Fibroblast of skin of right biceps (primary cell): ENCODE measurements at regions not wholly inside any gene's neighbourhood (a gene's known extent, or its start where the extent isn't known, plus 50 kb on each side); places are given as distances from the start of the nearest gene placed in this dataset.
"Not testable (repeated sequence)": the region's sequence is repeated elsewhere in the genome, so short reads cannot be mapped to it uniquely, and the experiment has no call there.

Experiments
- DNase-seq: peaks from one replicate; pipeline ENCODE4 v3.0.0-alpha.2; 2013

DNA sequence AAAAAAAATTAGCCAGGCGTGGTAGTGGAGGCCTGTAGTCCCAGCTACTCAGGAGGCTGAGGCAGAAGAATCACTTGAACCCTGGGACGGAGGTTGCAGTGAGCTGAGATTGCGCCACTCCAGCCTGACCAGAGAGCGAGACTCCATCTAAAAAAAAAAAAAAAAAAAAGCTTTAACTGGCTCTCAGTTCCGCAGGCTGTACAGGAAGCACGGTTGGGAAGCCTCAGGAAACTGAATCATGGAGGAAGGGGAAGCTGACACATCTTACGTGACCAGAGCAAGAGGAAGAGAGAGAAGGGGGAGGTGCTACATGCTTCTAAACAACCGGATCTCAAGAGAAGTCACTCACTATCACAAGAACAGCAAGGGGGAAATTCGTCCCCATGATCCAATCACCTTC lies 505.6 kb upstream of the SLC8A1 start:
- DNase-seq = peak; percentile 28

DNA sequence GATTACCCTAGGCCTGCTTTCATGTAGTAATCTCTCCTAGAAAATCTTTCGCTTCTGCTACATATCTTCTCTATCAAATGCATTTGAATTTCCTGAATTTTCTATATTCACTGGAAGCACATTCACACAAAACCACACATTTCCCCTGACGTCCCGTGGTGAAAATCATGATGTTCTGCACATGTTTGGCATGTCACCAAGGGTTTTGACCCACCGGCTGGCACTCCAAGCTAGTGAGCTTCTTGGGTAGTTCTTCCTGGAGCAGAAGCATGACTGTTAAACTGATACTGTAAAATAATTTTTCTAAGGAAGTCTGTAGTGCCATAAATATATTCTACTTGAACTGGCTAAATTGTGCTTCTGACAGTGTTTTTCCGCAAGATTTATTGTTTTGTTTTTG lies 510.1 kb upstream of the SLC8A1 start:
- peak; percentile 1 for DNase-seq

DNA sequence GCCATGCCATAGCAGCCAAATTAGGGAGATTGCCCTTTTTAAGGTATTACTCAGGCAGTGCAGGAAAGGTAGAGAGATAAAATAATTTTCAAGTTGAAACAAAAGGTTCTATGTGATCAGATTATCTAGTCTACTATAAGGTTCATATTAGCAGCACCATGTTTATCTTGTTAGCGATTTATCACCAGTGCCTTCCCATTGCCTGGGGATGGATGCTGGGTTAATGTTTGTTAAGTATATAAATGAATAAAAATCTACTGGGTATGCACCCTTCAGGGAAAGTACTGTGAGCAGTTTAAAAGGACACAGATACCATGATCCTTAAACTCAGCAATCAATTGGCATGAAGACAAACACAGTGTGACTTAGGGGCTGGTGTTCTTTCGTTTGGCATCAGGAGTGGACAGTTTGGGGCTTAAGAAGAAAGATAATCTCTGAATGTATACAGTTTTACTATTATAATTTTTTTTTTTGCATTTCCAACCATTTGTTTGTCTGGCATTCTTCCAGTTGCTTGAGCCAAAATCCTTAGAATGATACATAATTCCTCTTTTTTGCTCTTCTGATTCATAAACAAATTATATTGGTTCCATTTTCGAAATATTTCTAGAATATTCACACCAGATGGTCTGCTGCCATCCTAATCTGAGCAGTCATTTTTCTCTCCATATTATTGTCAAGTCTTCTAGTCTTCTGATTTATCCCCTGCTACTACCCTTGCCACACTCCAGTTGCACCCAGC lies 512.8 kb upstream of the SLC8A1 start:
- DNase-seq = no peak

DNA sequence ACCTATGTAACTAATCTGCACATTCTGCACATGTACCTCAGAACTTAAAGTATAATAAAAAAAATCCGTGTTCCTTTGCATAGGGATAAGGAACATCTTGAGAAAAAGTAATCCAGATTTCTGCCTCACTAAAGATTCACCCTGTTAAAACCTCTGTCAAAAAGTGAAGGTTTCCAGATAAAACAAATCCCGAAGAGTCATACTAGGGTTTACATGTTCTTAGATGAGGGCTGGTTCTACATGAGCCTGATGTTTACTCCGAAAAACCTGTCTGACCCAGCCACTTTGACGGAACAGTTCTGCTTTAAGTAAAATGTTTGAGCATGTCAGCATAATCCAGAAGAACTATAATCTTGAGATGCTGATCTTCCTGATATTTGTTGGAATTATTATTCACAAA lies 515.6 kb upstream of the SLC8A1 start:
- no peak for DNase-seq

DNA sequence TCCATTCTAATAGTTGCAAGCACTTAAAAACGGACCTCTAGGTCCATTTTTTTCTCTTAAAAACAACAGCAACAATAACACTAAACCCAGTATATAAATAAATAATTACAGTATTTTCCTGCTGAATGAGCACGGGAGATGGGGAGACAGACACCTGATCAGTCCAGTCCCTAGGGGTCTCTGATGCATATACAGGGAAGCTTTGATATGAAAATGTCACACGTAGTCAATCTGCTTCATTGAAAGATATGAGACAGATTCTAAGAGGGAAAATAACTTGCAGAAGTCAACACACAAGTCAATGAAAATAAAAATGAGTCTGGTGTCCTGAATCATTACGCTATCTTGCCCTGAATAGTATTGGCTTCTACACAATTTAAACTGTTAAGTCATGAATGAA lies 523.3 kb upstream of the SLC8A1 start:
- no peak for DNase-seq

DNA sequence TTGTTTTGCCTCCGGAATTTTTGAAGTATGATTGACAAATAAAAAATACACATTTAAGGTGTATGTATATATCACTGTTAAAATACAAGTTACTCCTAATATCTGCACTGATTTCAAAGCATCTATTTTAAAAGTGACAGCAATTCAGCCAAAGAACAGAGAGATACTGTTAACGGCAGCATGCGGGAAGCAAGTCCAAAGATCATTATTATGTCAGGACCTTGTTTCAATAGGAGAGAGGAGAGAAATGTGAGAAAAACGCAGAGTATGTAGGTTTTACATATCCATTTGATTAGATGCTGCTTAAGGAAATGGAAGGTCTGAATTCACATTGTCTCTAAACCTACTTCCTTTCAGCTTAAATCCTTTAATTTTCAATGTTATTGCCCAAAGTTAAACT lies 545.5 kb upstream of the SLC8A1 start:
- DNase-seq = no peak

DNA sequence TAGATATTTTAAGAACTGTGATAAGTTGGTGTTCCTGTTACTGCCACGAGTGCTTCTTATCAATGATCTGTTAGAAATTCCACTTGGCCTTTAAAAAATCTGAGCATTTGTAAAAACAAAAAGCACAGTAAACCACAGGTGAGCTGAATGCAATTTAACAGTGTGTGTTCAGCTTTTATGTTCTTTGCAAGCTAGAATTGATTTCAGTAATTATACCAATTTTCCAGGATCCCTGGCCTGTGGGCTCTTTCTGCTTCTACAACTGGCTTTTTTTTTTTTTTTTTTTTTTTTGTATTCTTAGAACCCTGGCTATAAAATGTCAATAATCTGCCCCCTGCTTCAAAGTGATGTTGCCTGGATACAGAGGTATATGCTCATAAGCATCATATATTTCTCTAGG lies 548.5 kb upstream of the SLC8A1 start:
- no peak for DNase-seq

DNA sequence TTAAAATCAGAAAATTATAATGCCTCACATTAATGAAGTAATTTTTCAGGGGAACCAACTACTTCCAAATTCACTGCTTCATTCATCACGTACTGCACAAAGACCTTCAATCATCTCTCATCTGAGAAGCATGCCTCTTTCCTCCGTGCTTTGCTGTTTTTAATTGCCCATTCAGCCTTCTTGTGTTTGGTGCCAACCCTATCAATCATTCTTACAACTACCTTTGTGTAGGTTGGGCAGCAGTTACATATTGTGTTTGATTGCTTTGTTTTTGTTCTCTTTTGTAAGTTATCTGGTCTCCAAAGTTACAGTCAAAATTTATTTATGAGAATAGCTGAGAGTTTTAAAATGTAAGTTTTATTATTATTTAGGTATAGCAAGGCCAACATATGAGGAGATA lies 549.0 kb upstream of the SLC8A1 start:
- DNase-seq = no peak

DNA sequence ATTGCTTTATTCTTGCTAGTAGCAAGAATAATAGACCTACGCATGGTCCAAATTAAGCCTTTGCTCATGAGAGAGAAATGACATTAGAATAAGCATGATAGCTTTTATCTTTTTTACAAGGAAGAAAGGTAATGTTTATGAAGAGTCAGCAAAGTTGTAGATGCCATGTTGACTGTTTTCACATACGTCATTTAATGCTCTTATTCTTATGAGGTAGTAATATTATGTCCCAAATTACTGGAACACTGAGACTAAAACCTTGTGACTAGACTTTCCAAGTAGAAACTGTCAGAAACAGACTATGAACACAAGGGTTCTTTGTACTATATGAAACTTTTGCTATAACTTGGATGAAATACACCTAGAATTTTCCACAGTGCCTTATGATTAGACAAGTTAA lies 552.8 kb upstream of the SLC8A1 start:
- DNase-seq = no peak

DNA sequence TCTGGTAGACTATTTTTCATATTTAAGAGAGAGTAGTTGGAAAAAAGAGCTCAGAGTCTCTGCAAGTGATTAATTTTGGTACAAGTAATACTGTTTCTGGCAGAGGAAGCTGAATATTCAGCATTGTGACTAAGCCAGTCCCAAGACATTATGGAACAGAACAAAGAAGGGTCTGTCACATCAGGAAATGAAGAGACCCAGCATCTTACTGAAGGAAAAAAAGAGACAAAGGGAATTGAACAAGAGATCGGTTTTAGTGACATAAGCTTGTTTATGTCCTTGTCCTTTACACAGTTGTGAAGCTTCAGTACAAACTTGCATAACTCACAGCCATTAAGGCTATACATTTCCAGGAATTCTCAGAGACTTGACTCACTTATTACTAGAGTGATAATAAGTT lies 568.5 kb upstream of the SLC8A1 start:
- no peak for DNase-seq

DNA sequence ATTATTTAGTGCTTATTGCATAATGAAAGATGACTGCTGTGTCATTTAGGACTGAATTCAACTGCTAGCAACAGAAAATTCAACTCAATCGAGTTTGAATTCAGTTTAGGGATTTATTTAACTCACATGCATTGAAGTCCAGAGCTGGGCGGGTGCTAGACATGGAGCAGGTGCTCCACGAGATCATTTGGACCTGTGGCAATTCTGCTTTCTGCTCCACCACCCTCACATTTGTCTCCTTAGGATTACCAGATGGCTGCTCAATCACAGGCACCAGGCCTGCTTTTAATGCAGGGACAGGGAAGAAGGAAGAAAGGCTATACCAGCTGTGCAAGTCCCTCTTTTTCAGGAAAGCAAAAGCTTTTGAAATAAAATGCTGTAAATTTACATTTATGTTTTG lies 572.9 kb upstream of the SLC8A1 start:
- no peak for DNase-seq

DNA sequence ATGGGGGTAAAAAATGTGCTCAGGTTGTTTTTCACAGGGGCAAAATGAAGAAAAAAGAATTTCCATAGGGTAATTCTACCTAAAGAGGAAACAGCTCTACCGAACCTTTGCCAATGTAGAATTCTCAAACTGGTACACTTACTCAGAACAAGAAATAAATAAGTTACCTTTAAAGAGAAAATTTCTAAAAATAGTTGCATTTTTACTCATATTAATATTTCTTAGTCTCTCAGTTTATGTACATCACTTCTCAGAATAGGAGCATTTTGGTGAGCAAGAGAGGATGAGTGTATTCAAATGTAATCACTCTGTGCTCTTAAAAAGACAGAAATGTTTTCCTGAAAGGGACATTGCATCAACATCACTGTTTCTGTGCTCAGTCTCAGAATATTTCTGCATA lies 574.7 kb upstream of the SLC8A1 start:
- no peak for DNase-seq

DNA sequence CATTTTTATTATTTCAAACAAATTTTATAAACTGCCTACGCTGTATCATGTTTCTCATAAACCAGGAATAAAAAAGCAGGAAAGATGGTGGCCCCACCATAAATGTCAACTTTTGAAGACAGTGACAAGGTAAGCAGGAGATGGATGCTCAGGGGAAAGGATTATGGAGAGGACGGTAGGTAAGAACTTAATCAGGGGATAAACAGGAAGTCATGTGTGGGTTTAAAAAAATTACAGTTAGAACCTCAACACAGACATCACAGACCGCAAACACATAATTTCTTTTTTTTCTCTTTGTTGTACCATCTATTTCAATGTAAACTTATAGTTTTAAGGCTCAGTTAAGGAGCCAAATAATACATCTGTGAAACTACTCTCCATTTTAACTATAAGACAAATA lies 575.2 kb upstream of the SLC8A1 start:
- DNase-seq = no peak

DNA sequence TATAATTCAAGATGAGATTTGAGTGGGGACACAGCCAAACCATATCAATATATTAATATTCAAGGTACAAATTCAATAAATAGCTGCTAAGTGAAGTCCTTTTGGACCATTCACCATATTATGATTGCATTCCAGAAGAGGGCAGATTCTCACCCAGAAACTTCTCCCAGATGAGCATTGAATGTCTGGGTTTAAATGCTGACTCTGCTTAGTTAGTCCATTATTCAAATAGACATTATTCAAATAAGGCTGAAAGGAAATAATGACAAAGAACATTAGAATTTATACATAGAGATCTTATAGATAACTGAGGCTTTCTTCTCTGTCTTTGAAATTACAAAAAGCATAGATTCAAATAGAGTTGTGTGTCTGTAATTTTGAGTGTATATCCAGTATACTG lies 579.4 kb upstream of the SLC8A1 start:
- no peak for DNase-seq

DNA sequence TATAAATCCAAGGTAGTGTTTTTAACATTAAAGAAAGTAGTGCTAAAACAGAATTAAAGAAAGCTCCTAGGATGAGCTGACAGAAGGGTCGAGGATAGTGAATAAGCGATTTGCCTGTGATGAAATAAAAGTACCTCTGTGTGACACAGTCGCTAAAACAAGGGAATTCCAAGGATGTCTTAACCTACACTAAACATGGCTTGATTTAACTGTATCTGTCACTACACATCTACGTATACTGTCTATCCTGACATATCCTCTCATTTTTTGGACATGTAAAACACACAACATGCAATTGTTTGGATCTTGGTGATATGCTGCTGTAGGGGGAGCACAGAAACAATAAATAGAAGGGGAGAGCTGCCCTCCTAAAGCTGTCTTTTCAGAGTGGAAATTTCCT lies 580.8 kb upstream of the SLC8A1 start:
- DNase-seq = no peak

DNA sequence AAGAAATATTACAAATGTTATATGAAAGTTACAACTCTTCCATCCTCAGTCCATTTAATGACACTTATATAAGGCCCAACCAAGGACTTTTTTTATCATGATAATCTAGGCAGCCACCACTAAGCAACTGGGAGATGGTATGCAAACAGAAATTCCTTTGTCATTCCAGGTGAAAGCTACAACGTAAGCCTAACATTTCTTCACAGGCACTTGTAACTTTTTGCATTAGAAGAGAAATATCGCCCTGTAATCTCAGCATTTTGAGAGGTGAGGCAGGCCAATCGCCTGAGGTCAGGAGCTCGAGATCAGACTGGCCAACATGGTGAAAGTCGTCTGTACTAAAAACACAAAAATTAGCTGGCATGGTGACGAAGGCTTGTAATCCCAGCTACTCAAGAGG lies 581.2 kb upstream of the SLC8A1 start:
- no peak for DNase-seq

DNA sequence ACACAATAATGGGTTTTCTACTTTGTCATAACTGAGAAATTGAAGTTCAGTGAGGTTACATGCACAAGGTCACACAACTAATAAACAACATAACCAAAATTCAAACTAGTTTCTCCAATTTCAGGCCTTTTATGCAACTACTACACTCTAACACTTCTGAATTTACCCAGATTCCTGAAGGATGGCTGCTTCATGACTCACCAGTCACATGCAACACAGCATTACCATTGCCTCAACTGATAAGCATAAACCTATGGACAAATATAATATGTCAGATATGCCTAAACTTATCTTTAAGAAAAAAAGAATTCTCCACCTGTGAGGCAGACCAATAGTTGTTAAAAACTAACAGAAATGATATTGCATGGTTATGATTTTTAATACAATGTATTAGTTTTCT lies 586.5 kb upstream of the SLC8A1 start:
- DNase-seq = peak; percentile 55

DNA sequence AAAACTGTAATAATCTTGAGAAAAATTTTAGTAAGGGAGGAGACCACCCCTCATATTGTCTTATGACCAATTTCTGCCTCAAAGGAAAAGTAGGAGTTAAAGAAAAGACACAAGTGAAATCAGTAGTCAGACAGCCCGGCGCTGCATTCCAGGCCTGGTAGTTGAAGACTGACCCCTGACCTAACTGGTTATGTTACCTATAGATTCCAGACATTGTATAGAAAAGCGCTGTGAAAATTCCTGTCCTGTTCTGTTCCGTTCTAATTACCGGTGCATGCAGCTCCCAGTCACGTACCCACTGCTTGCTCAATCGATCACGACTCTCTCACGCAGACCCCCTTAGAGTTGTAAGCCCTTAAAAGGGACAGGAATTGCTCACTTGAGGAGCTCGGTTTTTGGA lies 587.9 kb upstream of the SLC8A1 start:
- DNase-seq = not testable (repeated sequence)

DNA sequence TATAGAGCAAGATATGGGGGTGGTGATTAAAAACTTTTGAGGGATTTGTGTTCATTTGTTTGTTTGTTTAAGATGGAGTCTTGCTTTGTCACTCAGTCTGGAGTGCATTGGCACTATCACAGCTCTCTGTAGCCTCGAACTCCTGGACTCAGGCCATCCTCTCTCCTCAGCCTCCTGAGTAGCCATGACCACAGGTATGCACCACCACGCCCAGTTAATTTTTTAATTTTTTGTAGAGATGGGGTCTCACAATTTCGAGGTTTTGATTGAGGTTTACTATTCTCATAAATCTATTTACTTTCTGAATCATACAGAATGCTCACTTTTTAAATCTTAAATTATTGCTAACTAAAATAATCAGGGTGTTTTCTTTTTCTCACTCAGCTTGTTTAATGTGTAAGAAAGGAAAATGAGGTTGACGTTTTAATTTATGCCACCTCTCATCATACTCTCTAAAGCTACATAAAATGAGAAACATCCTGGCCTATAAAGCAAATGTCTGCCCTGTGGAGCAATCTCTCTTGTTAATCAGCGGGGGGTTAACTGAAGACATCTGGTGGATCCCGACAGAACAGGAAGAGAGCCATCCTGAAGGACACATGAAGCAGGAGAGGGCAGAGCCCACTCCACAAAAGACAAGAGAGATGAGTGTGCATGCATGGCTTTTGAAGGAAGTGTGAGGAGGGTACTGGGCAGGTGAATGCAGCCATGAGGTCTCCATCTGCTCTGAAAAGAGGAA lies 589.1 kb upstream of the SLC8A1 start:
- DNase-seq = peak; percentile 18

DNA sequence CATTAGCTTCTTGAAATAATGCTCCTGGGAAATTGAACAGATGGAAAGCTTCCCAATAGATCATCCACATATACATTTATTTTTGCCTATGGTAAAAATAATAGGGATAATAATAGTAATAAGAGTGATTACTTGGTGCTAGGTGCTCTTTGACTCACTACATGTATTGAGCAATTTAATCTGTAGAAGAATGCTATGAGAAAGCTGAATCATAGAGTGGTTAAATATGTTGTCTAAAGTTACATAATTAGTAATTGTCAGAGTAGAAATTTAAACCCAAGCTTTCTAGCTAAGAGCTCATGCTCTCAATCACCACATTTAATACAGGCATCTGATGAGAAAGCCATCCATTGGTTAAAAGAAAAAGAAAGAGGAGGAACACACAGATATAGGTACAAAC lies 590.5 kb upstream of the SLC8A1 start:
- peak; percentile 2 for DNase-seq

DNA sequence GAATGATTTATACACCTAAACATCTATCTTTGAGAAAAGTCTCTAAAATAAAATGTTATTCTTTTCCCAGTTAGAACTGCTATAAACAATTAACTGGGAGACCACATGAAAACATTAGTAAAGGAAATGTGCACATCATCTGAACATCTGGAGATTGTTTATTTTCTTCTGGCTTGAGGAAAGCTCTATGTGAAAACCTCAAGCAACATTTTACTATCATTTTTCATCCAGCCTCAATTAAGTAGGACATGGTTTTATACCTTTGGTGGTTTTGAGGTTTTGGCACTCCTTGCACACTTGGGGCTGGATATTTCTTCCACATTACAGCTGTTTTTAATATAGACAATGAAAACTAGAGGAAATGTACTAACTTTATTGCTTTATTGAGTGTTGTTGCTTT lies 609.5 kb upstream of the SLC8A1 start:
- DNase-seq = peak; percentile 74

DNA sequence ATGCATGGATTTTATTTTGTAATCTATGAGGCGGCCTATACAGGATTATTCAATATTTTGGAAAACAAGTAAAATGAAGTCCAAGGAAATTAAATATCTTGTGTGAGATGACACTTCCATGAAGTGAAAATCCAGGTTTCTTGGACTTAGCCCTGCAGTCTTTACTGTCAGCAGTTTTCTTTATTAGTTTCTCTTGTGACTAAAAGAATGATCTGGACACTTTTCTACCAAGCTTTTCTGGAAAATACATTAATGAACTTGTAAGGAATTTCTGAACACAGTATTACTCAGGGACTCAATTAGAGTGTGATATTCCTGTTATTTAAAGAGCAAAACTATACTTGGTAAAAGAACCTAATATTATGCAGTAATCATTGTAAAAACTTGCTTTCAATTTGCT lies 610.4 kb upstream of the SLC8A1 start:
- DNase-seq = no peak

DNA sequence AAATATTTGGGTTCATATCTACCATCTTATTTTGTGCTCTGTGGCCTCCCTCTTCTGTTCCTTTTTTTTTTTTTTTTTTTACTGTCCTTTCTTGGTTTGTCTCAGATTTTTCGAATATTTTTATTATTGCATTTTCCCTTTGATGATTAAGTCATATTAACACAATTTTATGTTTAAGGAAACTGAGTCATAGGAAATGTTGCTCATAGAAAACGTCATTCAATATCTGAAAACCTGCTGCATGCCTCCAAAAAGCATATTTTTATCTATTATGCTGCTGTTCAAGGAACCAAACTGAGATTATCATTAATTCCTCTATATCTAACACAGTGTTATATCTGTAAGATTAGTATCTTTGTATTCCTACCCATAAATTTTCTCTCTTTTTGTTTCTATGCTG lies 614.3 kb upstream of the SLC8A1 start:
- no peak for DNase-seq

DNA sequence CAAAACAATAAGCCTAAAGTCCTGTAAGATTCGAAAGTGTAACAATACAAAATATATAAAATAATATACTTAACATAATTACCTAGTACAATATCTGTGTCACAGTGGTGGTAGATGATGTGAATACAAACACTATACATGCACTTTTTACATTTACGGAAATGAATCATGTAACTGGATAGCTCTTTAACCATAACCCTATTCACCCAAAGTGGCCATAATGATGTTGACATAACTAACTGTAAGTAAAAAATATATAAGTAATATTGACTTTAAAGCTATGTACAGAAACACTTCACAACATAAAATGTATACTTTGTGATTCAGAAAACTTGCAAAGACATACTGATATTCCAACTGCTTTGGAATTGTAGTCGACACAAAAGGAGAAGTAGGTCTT lies 616.9 kb upstream of the SLC8A1 start:
- DNase-seq = no peak

DNA sequence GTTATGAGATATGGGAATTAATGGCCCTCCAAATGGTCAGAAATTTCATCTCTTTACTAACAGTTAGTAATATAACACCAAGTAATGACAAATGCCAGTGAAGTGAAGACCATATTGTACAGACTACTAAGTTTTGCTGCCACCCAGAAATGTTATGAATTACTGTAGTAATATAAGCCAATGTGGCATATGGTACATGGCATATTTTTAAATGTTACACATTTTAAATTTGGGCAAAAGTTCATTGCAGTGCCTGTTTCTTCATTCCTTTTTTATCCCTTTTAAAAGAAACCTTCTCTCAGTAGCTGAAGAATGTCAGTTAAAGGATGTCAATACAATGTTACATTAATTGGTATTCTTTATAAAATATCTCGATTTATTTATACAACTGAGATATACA lies 626.5 kb upstream of the SLC8A1 start:
- DNase-seq = no peak
